ENCODE measurements at regions not wholly inside any gene's neighbourhood (a gene's known extent, or its start where the extent isn't known, plus 50 kb on each side); places are given as distances from the start of the nearest gene placed in this dataset.

- no peak for TF ChIP-seq CTCF (IDR thresholded peaks at IDR 0.05; ENCODE audit: extremely low read depth in 1 of 2, insufficient read depth in 1 of 2, low read depth in 1 of 2, low read length in 2 of 2)
- TF ChIP-seq POLR2AphosphoS5 (IDR thresholded peaks at IDR 0.05; ENCODE audit: insufficient read depth, low read depth, low read length): no peak
- TF ChIP-seq EZH2 (IDR thresholded peaks at IDR 0.05; ENCODE audit: borderline replicate concordance, low read depth, low read length, severe bottlenecking): no peak
- TF ChIP-seq POLR2A (IDR thresholded peaks at IDR 0.05; ENCODE audit: low read depth, low read length): no peak
- no peak for TF ChIP-seq MAX (IDR thresholded peaks at IDR 0.05; ENCODE audit: insufficient read depth, insufficient read length)
- no peak for TF ChIP-seq JUN (IDR thresholded peaks at IDR 0.05; ENCODE audit: borderline replicate concordance, insufficient read depth, insufficient read length, low read depth)
- TF ChIP-seq FOS (IDR thresholded peaks at IDR 0.05; ENCODE audit: borderline replicate concordance, insufficient read depth, low read length): no peak
- TF ChIP-seq GATA2 (IDR thresholded peaks at IDR 0.05; ENCODE audit: insufficient read depth, insufficient read length, low read depth, low read length): no peak
Measured at GRCh38 chrX:65928522-65928921, 111.4 kb downstream of the VSIG4 start.
